ENCODE measurements at regions not wholly inside any gene's neighbourhood (a gene's known extent, or its start where the extent isn't known, plus 50 kb on each side); places are given as distances from the start of the nearest gene placed in this dataset.

GRCh38 chr6:14450133-14450504 is 332.5 kb downstream of the CD83 start:
- Histone ChIP-seq H3K27me3 (no peaks in the 10 kb centered on the region), H3K36me3 (no peaks in the 10 kb centered on the region), H3K9me3 (no peaks in the 10 kb centered on the region), H3K27ac (peak overlapping the region in 1 of 2 donors; percentile 7), H3K4me3 (no peak overlapping the region), H3K4me1 (ENCODE audit: insufficient read depth) (peaks cover 11% of the 10 kb centered on the region)
- TF ChIP-seq POLR2A (IDR thresholded peaks at IDR 0.05) (no peak), EP300 (IDR thresholded peaks at IDR 0.05) (no peak), CTCF (IDR thresholded peaks at IDR 0.05) (no peak)
- intact Hi-C loops (cut with DNase I) = no loop called here
- 23 to 49% (median 38%) methylated on average over 12 of the region's 12 CpGs for WGBS, 3 donors
- DNase-seq = no peak

- no peak for TF ChIP-seq POLR2A (IDR thresholded peaks at IDR 0.05)
- TF ChIP-seq EP300 (IDR thresholded peaks at IDR 0.05) = no peak
- TF ChIP-seq CTCF (IDR thresholded peaks at IDR 0.05) = no peak
- 56 to 79% (median 69%) methylated on average over 6 of the region's 6 CpGs for WGBS, 3 donors
- Histone ChIP-seq H3K4me1 (ENCODE audit: insufficient read depth) (peaks cover 16% of the 10 kb centered on the region), H3K9me3 (no peaks in the 10 kb centered on the region), H3K27me3 (no peaks in the 10 kb centered on the region), H3K36me3 (no peaks in the 10 kb centered on the region), H3K4me3 (no peak overlapping the region), H3K27ac (no peak overlapping the region)
- DNase-seq = no peak
- intact Hi-C loops (cut with DNase I) = no loop called here
Observed at GRCh38 chr6:14450578-14450977, 333.0 kb downstream of the CD83 start.

GRCh38 chr6:14451594-14452374 is 334.2 kb downstream of the CD83 start:
- TF ChIP-seq EP300 (IDR thresholded peaks at IDR 0.05) = no peak
- TF ChIP-seq POLR2A (IDR thresholded peaks at IDR 0.05) = no peak
- TF ChIP-seq CTCF (IDR thresholded peaks at IDR 0.05) = no peak
- WGBS, 3 donors = 81 to 94% (median 93%) methylated on average over 9 of the region's 9 CpGs
- DNase-seq = no peak
- no peaks in the 10 kb centered on the region for H3K27me3 ChIP-seq
- H3K9me3 ChIP-seq = no peaks in the 10 kb centered on the region
- no peak overlapping the region for H3K27ac ChIP-seq
- H3K4me1 ChIP-seq (ENCODE audit: insufficient read depth) = peaks cover 18% of the 10 kb centered on the region
- intact Hi-C loops (cut with DNase I) = no loop called here
- H3K36me3 ChIP-seq = no peaks in the 10 kb centered on the region
- no peak overlapping the region for H3K4me3 ChIP-seq

- DNase-seq = no peak
- no peaks in the 10 kb centered on the region for H3K36me3 ChIP-seq
- H3K27ac ChIP-seq = no peak overlapping the region
- TF ChIP-seq EP300 (IDR thresholded peaks at IDR 0.05) (no peak), POLR2A (IDR thresholded peaks at IDR 0.05) (no peak), CTCF (IDR thresholded peaks at IDR 0.05) (no peak)
- intact Hi-C loops (cut with DNase I) = no loop called here
- H3K4me1 ChIP-seq (ENCODE audit: insufficient read depth) = peaks cover 18% of the 10 kb centered on the region
- WGBS, 3 donors = 93 to 95% (median 95%) methylated on average over 17 of the region's 17 CpGs
- no peaks in the 10 kb centered on the region for H3K9me3 ChIP-seq
- no peak overlapping the region for H3K4me3 ChIP-seq
- no peaks in the 10 kb centered on the region for H3K27me3 ChIP-seq
Observed at GRCh38 chr6:14452567-14453527, 335.3 kb downstream of the CD83 start.
